ENCODE measurements at regions not wholly inside any gene's neighbourhood (a gene's known extent, or its start where the extent isn't known, plus 50 kb on each side); places are given as distances from the start of the nearest gene placed in this dataset.

DNA sequence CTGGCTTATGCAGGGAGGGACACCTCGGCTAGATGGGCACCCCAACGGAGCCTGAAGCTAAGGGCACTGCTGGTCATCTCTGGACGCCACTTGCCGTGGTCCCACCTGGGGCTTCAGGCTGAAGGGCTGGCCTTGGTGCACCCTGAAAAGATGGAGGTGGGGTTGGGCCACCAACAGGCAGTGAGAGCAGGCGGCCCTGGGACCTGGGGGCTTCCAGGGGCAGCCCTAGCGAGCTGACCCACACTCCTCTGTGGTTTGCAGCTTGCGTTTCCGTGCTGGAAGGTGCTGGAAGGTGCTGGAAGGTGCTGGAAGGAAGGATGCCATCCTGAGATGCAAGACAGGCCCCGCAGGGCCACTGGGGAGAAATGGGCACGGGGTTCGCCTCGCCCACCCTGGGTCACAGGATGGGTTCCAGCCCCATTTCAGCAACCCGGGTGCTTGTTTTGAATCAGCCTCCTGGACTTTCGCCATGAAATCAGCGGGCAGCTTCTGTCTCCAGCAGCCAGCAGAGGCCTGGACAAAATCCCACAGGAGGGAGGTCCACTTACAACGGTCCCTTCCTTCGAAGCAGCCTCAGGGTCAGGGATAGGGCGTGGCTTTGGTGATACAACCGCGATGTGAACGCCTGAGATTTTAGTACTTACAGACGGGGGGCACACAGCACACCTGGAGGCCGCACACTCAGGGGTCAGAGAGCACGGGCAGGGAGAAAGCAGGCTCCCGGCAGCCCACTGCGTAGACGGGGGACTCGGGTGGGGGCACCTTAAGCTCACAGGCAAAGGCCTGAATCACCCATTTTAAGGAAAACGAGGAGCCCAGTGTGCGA is 303.1 kb upstream of the IRX4 start:
- in situ Hi-C loops (cut with MboI; ENCODE audit: low pct_unique_long_range_greater_than_20kb, low sequenced_read_pairs, unreplicated experiment) = no loop called here
- TF ChIP-seq, protein P1, sequence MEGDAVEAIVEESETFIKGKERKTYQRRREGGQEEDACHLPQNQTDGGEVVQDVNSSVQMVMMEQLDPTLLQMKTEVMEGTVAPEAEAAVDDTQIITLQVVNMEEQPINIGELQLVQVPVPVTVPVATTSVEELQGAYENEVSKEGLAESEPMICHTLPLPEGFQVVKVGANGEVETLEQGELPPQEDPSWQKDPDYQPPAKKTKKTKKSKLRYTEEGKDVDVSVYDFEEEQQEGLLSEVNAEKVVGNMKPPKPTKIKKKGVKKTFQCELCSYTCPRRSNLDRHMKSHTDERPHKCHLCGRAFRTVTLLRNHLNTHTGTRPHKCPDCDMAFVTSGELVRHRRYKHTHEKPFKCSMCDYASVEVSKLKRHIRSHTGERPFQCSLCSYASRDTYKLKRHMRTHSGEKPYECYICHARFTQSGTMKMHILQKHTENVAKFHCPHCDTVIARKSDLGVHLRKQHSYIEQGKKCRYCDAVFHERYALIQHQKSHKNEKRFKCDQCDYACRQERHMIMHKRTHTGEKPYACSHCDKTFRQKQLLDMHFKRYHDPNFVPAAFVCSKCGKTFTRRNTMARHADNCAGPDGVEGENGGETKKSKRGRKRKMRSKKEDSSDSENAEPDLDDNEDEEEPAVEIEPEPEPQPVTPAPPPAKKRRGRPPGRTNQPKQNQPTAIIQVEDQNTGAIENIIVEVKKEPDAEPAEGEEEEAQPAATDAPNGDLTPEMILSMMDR (IDR thresholded peaks at IDR 0.05; ENCODE audit: extremely low read depth, insufficient read depth, missing control alignments) = no peak
- DNase-seq (ENCODE audit: low spot score) = no peak

DNA sequence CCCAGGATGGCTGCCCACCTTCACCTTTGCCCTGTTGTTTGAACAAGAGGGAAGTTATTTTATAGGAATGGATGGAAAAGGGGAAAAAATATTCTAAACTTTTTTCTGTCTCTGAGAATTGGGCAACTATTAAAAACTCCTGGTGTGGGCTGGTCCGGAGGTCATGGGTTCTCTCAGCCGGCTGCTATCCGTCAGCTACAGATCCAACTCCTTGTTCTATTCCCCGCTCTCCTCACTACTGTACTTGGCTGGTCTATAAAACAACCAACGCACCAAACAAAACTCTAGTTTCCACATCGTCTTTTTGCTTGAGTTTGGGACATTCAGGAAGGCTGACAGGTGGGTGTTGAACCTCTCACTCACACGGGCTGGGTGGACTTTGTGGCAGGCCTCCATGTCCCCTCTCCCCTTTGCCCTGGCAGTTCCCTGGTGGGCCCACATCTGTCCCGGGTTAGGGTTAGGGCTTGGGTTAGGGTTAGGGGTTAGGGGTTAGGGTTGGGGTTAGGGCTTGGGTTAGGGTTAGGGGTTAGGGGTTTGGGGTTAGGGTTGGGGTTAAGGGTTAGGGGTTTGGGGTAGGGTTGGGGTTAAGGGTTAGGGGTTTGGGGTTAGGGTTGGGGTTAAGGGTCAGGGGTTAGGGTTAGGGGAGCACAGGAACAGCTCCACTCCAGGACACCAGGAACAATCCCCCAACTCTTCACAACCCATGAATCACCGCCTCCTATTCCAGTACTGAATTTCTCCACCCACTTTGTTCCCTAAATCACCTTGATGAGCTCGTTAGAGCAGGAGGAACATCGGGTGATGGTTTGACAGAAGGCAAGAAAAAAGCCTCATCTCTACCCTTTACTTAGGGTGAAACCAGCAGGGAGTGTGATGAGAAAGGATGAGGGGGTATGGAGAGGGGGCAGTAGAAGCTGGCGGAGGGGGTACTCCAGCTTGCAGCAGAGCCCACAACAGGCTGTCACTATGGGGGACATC is 302.1 kb upstream of the IRX4 start:
- DNase-seq (ENCODE audit: low spot score) = no peak
- in situ Hi-C loops (cut with MboI; ENCODE audit: low pct_unique_long_range_greater_than_20kb, low sequenced_read_pairs, unreplicated experiment) = no loop called here
- TF ChIP-seq, protein P1 (IDR thresholded peaks at IDR 0.05; ENCODE audit: extremely low read depth, insufficient read depth, missing control alignments) = no peak

DNA sequence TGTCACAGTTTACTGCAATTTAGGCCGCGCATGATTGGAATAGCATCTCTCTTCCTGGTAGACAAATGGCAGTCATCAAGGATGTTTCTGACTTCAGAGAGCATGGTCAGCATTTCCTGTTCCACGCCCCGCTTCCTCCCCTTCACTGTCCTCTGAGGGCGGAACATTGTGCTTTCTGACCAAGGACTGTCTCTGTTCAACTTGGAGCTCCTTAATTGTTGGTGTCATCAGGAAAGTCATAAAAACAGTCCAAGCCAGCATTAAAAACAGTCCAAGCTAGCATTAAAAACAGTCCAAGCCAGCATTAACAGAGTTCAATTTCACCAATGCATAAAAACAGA is 301.3 kb upstream of the IRX4 start:
- no peak for DNase-seq (ENCODE audit: low spot score)
- in situ Hi-C loops (cut with MboI; ENCODE audit: low pct_unique_long_range_greater_than_20kb, low sequenced_read_pairs, unreplicated experiment) = no loop called here
- TF ChIP-seq, protein P1 (IDR thresholded peaks at IDR 0.05; ENCODE audit: extremely low read depth, insufficient read depth, missing control alignments) = no peak

DNA sequence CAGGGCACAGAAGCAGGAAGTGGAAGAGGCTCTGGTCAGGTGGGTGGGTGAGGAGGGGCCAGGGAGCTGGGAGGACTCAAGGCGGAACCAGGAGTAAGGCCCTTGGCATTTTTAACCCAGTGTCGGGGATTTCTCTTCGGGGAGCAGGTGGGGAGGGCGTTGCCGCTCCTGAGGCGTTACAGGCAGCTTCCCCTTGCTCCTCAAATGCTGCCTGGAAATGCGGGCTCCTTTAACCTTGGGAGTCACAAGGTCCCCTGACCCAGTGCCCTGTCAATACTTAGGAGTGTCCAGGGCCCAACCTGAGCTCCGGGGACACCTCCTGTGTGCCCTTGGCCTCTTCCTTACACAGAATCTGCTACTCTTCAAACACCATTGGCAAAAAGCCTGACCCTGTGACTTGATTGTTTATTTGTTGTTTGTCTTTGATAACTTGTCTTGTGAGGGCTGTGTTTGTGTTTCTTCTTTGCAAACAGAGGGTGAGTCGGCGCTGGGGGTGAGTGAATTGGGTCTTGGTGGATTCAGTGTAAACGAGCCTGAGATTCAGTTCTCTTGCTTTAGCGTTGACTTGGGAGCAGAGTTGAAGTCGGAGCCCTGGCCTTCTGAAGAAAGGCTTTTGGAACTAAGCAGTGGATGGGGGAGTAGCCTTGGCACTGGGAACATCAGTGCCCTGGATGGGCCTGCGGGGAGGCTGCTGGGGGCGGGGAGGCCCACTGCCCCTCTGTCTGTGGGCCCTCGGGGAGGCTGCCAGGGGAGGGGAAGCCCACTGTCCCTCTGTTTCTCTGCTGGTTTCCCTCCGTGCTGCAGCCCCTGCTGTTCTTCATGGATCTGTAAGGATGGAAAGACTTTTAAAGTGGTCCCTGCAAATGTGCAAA is 300.7 kb upstream of the IRX4 start:
- in situ Hi-C loops (cut with MboI; ENCODE audit: low pct_unique_long_range_greater_than_20kb, low sequenced_read_pairs, unreplicated experiment) = no loop called here
- DNase-seq (ENCODE audit: low spot score) = no peak
- TF ChIP-seq, protein P1 (IDR thresholded peaks at IDR 0.05; ENCODE audit: extremely low read depth, insufficient read depth, missing control alignments) = no peak

DNA sequence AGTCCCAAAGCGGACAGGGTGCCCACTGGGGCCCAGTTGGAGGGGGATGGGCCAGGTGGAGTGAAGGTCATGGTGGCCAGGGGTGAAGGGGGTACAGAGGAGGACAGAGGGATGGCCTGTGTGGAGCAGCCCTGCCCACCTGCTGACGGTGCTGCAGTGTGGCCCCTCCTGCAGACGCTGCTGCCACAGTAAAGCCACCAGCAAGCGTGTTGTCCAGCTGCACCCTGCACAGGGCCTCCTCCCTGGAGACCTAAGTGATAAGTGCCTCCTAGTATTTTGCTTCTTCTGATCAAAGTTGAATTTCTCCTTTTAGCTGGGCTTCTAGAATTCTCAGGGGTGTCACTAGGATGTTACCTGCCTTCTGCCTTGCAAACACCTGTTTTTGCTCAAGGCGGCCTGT is 299.3 kb upstream of the IRX4 start:
- no peak for DNase-seq (ENCODE audit: low spot score)
- TF ChIP-seq, protein P1 (IDR thresholded peaks at IDR 0.05; ENCODE audit: extremely low read depth, insufficient read depth, missing control alignments) = no peak
- in situ Hi-C loops (cut with MboI; ENCODE audit: low pct_unique_long_range_greater_than_20kb, low sequenced_read_pairs, unreplicated experiment) = no loop called here

DNA sequence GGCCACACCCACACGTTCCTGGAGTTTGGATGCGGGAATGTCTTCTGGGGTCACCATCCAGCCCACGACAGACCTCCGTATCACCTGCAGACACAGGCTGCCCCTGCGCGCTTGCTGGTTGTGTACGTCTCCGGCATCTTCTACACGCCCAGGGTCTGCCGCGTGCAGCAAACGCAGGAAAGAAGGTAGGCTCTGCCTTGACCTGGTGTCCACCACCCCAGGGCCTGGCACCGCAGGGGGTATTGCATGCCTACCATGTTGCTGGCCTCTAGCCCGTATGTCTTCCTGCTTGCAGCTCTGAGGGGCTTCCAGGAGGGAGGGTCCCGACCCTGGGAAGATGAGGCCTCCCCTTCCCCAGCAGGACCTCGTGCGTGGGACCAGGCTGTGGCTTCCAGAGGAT is 298.8 kb upstream of the IRX4 start:
- in situ Hi-C loops (cut with MboI; ENCODE audit: low pct_unique_long_range_greater_than_20kb, low sequenced_read_pairs, unreplicated experiment) = no loop called here
- DNase-seq (ENCODE audit: low spot score) = no peak
- TF ChIP-seq, protein P1 (IDR thresholded peaks at IDR 0.05; ENCODE audit: extremely low read depth, insufficient read depth, missing control alignments) = no peak

Measured in GM13977 (cell line).